Testis (tissue), 2 donors: ENCODE measurements at regions not wholly inside any gene's neighbourhood (a gene's known extent, or its start where the extent isn't known, plus 50 kb on each side); places are given as distances from the start of the nearest gene placed in this dataset.

Experiments used
- DNase-seq: peaks from one replicate; pipeline ENCODE4 v3.0.0-alpha.2; 2019
- H3K27ac ChIP-seq, 2 donors: fragments of 200-600 bp; sonication (generic); one replicate each; pipeline ENCODE4 v1.5.1; 2019
- H3K27me3 ChIP-seq: fragments of 200-600 bp; sonication (generic); one replicate; pipeline ENCODE4 v1.5.1; 2019
- H3K36me3 ChIP-seq: fragments of 200-600 bp; sonication (generic); one replicate; pipeline ENCODE4 v1.5.1; 2017; ENCODE audit warnings: low read depth; ENCODE audit errors: missing control alignments
- H3K4me1 ChIP-seq: fragments of 200-600 bp; sonication (generic); one replicate; pipeline ENCODE4 v1.5.1; 2019
- H3K4me3 ChIP-seq, 2 donors: fragments of 200-600 bp; sonication (generic); one replicate each; pipeline ENCODE4 v1.5.1; 2017 to 2019
- H3K9me3 ChIP-seq: fragments of 200-600 bp; sonication (generic); one replicate; pipeline ENCODE4 v1.5.1; 2017
- CTCF ChIP-seq, 3 experiments: fragments of 450-650 bp in 2 of 3; fragments of 200-600 bp in 1 of 3; sonication (generic) in 1 of 3; IDR thresholded peaks; one replicate each; pipeline ENCODE4 v1.5.1; 2016 to 2019; ENCODE audit warnings: antibody characterized with exemption in 3 of 3, mild to moderate bottlenecking in 2 of 3, moderate library complexity in 1 of 3
- POLR2A ChIP-seq: fragments of 450-650 bp; IDR thresholded peaks from one replicate; pipeline ENCODE4 v1.6.1; 2017; ENCODE audit warnings: antibody characterized with exemption, mild to moderate bottlenecking, moderate library complexity
- WGBS, 2 donors: methylation state at CpG; one replicate each; pipeline ENCODE4 v1.1.5; 2018; 5-methylcytosine and 5-hydroxymethylcytosine counted together
- intact Hi-C: fragments of 100-400 bp; cut with DNase I; formaldehyde crosslinking; loops from one replicate; pipeline ENCODE4 v1.15.1; 2023; ENCODE audit warnings: low total_unique reads

GRCh38 chr6:11925805-11926204 is 86.3 kb upstream of the HIVEP1 start:
- intact Hi-C loops = no loop called here
- no peak overlapping the region for H3K27ac ChIP-seq

GRCh38 chr6:11923621-11924020 is 88.5 kb upstream of the HIVEP1 start:
- 95 to 96% methylated on average over 3 of the region's 3 CpGs for WGBS, 2 donors

More at GRCh38 chr6:11925805-11926204, 86.3 kb upstream of the HIVEP1 start:
- no peaks in the 10 kb centered on the region for H3K36me3 ChIP-seq
- H3K4me1 ChIP-seq = no peaks in the 10 kb centered on the region
- H3K9me3 ChIP-seq = no peaks in the 10 kb centered on the region
- H3K27me3 ChIP-seq = no peaks in the 10 kb centered on the region
- DNase-seq = no peak
- TF ChIP-seq POLR2A (no peak), CTCF (IDR thresholded peaks at IDR 0.05) (no peak)
- no peak overlapping the region for H3K4me3 ChIP-seq
- WGBS, 2 donors = 78 to 85% methylated on average over 9 of the region's 9 CpGs

GRCh38 chr6:11922901-11923300 is 89.2 kb upstream of the HIVEP1 start:
- no peak for TF ChIP-seq POLR2A
- no peak for TF ChIP-seq CTCF (IDR thresholded peaks at IDR 0.05)
- H3K9me3 ChIP-seq = no peaks in the 10 kb centered on the region
- 94% methylated on average over 2 of the region's 2 CpGs for WGBS, 2 donors
- H3K4me3 ChIP-seq = no peak overlapping the region
- no peaks in the 10 kb centered on the region for H3K36me3 ChIP-seq
- DNase-seq = no peak
- H3K4me1 ChIP-seq = no peaks in the 10 kb centered on the region
- intact Hi-C loops = no loop called here
- H3K27ac ChIP-seq = no peak overlapping the region
- no peaks in the 10 kb centered on the region for H3K27me3 ChIP-seq

More at GRCh38 chr6:11923621-11924020, 88.5 kb upstream of the HIVEP1 start:
- Histone ChIP-seq H3K36me3 (no peaks in the 10 kb centered on the region), H3K9me3 (no peaks in the 10 kb centered on the region), H3K27me3 (no peaks in the 10 kb centered on the region), H3K4me3 (no peak overlapping the region), H3K27ac (no peak overlapping the region), H3K4me1 (no peaks in the 10 kb centered on the region)
- intact Hi-C loops = no loop called here
- no peak for DNase-seq
- TF ChIP-seq CTCF (IDR thresholded peaks at IDR 0.05) (no peak), POLR2A (no peak)

- no peak for DNase-seq
- Histone ChIP-seq H3K4me1 (no peaks in the 10 kb centered on the region), H3K27ac (no peak overlapping the region), H3K4me3 (no peak overlapping the region), H3K27me3 (no peaks in the 10 kb centered on the region), H3K9me3 (no peaks in the 10 kb centered on the region), H3K36me3 (no peaks in the 10 kb centered on the region)
- intact Hi-C loops = no loop called here
- TF ChIP-seq POLR2A (no peak), CTCF (IDR thresholded peaks at IDR 0.05) (no peak)
- WGBS, 2 donors = 78 to 79% methylated on average over 2 of the region's 2 CpGs
Measured at GRCh38 chr6:11921751-11922150, 90.4 kb upstream of the HIVEP1 start.

- H3K27ac ChIP-seq = no peak overlapping the region
- H3K27me3 ChIP-seq = no peaks in the 10 kb centered on the region
- H3K4me3 ChIP-seq = no peak overlapping the region
- intact Hi-C loops = no loop called here
- WGBS, 2 donors = 74 to 75% methylated on average over 5 of the region's 5 CpGs
- no peaks in the 10 kb centered on the region for H3K9me3 ChIP-seq
- H3K4me1 ChIP-seq = no peaks in the 10 kb centered on the region
- no peak for DNase-seq
- TF ChIP-seq CTCF (IDR thresholded peaks at IDR 0.05) (no peak), POLR2A (no peak)
- no peaks in the 10 kb centered on the region for H3K36me3 ChIP-seq
Measured at GRCh38 chr6:11921017-11921438, 91.1 kb upstream of the HIVEP1 start.
